Prostate gland (tissue), 2 donors: ENCODE measurements at regions not wholly inside any gene's neighbourhood (a gene's known extent, or its start where the extent isn't known, plus 50 kb on each side); places are given as distances from the start of the nearest gene placed in this dataset.

Experiments
- DNase-seq: peaks from one replicate; pipeline ENCODE4 v3.0.0-alpha.2; 2019; ENCODE audit warnings: low spot score
- H3K27ac ChIP-seq, 2 donors: fragments of 200-600 bp; sonication (generic); 2 replicates each; pipeline ENCODE4 v1.5.1; 2017 to 2019
- H3K27me3 ChIP-seq: fragments of 200-600 bp; sonication (generic); replicated peaks from 2 replicates; pipeline ENCODE4 v1.5.1; 2019; ENCODE audit not compliant: insufficient read depth
- H3K36me3 ChIP-seq, 2 donors: fragments of 200-600 bp; sonication (generic); 1 replicate in 1 of 2; 2 replicates in 1 of 2; pipeline versions ENCODE4 v1.5.1 to v1.8.1; 2017 to 2019
- H3K4me1 ChIP-seq: fragments of 200-600 bp; sonication (generic); replicated peaks from 2 replicates; pipeline ENCODE4 v1.5.1; 2019
- H3K4me3 ChIP-seq, 2 donors: fragments of 200-600 bp; sonication (generic); 2 replicates each; pipeline ENCODE4 v1.5.1; 2017 to 2019
- H3K9me3 ChIP-seq: fragments of 200-600 bp; sonication (generic); 2 replicates; pipeline ENCODE4 v1.5.1; 2017
- POLR2A ChIP-seq: fragments of 450-650 bp; IDR thresholded peaks from one replicate; pipeline ENCODE4 v1.6.1; 2016; ENCODE audit warnings: antibody characterized with exemption, mild to moderate bottlenecking
- POLR2AphosphoS5 ChIP-seq: sonication (generic); formaldehyde crosslinking; IDR thresholded peaks from one replicate; pipeline ENCODE4 v1.6.1; 2017; ENCODE audit warnings: antibody characterized with exemption
- WGBS: methylation state at CpG from one replicate; pipeline ENCODE4 v1.1.5; 2018; 5-methylcytosine and 5-hydroxymethylcytosine counted together
- intact Hi-C: fragments of 100-400 bp; cut with DNase I; formaldehyde crosslinking; loops from one replicate; pipeline ENCODE4 v1.14.2; 2022
- TF ChIP-seq, protein P1 (sequence below), 4 experiments: fragments of 200-600 bp in 2 of 4; fragments of 450-650 bp in 2 of 4; sonication (generic) in 2 of 4; IDR thresholded peaks; 1 replicate in 3 of 4; 2 replicates in 1 of 4; pipeline ENCODE4 v1.5.1; 2016 to 2019; ENCODE audit warnings: antibody characterized with exemption in 4 of 4, mild to moderate bottlenecking in 2 of 4, moderate library complexity in 2 of 4

DNA sequence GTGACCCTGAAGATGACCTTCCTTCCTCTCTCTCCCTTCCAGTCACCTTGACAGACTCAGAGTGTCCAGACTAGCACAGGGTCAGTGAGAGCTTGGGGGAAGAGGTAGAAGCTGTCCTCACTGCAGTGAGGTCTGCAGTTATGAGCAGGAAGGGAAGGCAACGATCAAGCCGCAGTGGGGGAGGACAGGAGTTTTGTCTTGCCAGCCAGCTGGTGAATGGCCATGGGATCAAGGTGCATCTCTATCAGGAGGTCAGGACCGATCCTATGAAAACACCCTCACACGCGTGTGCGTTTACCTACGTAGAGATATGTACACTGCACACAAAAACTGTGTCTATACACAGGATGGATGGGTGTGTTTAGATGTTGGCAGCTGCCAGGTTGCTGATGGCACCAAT lies 83.2 kb downstream of the THNSL2 start:
- DNase-seq, result no peak
- WGBS, result 96% methylated on average over 7 of the region's 7 CpGs
- Histone ChIP-seq H3K4me3 (no peak overlapping the region), H3K36me3 (no peaks in the 10 kb centered on the region), H3K27me3 (peaks cover 5% of the 10 kb centered on the region), H3K4me1 (no peaks in the 10 kb centered on the region), H3K9me3 (no peaks in the 10 kb centered on the region), H3K27ac (no peak overlapping the region)
- intact Hi-C loops, result no loop called here
- TF ChIP-seq POLR2AphosphoS5, result no peak
- TF ChIP-seq, protein P1, sequence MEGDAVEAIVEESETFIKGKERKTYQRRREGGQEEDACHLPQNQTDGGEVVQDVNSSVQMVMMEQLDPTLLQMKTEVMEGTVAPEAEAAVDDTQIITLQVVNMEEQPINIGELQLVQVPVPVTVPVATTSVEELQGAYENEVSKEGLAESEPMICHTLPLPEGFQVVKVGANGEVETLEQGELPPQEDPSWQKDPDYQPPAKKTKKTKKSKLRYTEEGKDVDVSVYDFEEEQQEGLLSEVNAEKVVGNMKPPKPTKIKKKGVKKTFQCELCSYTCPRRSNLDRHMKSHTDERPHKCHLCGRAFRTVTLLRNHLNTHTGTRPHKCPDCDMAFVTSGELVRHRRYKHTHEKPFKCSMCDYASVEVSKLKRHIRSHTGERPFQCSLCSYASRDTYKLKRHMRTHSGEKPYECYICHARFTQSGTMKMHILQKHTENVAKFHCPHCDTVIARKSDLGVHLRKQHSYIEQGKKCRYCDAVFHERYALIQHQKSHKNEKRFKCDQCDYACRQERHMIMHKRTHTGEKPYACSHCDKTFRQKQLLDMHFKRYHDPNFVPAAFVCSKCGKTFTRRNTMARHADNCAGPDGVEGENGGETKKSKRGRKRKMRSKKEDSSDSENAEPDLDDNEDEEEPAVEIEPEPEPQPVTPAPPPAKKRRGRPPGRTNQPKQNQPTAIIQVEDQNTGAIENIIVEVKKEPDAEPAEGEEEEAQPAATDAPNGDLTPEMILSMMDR (IDR thresholded peaks at IDR 0.05), result no peak
- no peak for TF ChIP-seq POLR2A

DNA sequence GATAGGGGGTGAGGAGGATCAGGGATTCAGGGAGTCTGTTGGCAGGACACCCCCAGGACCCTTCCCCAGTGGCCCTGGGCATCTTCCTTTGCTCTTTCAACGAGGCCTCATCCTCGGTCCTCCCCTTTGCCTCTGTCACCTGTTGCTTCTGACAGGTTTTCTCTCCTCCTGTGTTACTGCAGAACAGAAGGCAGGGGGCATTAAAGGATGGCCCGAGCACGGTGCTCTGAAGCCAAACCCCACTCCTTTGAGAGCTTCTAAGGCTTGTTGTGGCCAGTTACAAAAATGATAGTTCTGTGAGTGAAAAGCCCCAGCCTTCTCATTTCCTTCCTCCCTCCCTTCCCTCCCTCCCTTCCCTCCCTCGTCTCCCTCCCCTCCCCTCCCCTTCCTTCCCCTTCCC lies 82.5 kb downstream of the THNSL2 start:
- intact Hi-C loops, result no loop called here
- H3K4me3 ChIP-seq, result no peak overlapping the region
- H3K27me3 ChIP-seq, result no peaks in the 10 kb centered on the region
- no peaks in the 10 kb centered on the region for H3K9me3 ChIP-seq
- no peaks in the 10 kb centered on the region for H3K36me3 ChIP-seq
- WGBS, result 42% methylated on average over 5 of the region's 5 CpGs
- H3K27ac ChIP-seq, result no peak overlapping the region
- no peaks in the 10 kb centered on the region for H3K4me1 ChIP-seq
- no peak for DNase-seq
- TF ChIP-seq POLR2A, result no peak
- TF ChIP-seq, protein P1 (IDR thresholded peaks at IDR 0.05), result no peak
- no peak for TF ChIP-seq POLR2AphosphoS5

DNA sequence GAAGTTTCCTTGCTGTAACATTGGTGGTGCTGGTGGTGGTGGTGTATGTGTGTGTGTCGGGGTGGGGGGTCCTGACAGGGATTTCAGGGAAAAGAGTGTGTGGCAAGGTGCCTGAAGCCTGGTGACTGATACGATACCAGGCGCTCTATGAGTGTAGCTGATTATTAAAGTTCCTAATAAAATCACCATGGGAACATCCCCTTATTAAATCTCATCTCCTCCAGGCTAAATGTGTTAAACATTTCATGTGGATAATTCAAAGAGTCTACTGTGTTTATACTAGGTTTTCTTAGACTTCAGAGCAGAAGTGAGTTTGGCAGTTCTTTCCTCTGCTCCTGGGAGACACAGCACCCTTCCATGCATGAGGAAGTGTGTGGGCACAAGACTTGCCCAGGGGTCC lies 82.0 kb downstream of the THNSL2 start:
- Histone ChIP-seq H3K4me1 (no peaks in the 10 kb centered on the region), H3K27ac (no peak overlapping the region), H3K27me3 (no peaks in the 10 kb centered on the region), H3K36me3 (no peaks in the 10 kb centered on the region), H3K9me3 (no peaks in the 10 kb centered on the region), H3K4me3 (no peak overlapping the region)
- intact Hi-C loops, result no loop called here
- DNase-seq, result no peak
- WGBS, result 77% methylated on average over 3 of the region's 3 CpGs
- no peak for TF ChIP-seq POLR2A
- no peak for TF ChIP-seq POLR2AphosphoS5

DNA sequence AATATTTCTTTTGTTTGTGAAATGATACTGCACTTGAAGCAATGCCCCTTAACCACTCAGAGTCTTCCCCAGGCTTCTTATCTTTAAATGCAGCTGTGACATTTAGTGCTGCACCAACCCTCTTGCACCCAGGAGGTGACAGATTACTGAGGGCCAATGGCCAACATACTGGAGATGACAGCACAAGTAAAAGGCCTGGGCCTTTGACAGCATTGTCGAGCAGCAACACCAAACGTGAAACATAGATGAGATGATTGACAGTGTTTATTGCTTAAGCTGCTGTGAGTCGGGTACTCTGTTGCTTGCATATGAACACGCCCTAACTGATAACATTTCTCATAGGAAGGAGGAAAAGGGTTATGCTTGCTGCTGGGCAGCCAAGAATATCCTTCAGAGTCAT lies 80.3 kb downstream of the THNSL2 start:
- no peaks in the 10 kb centered on the region for H3K9me3 ChIP-seq
- H3K4me3 ChIP-seq, result no peak overlapping the region
- no peaks in the 10 kb centered on the region for H3K27me3 ChIP-seq
- H3K27ac ChIP-seq, result no peak overlapping the region
- TF ChIP-seq POLR2AphosphoS5, result no peak
- TF ChIP-seq, protein P1 (IDR thresholded peaks at IDR 0.05), result no peak
- TF ChIP-seq POLR2A, result no peak
- intact Hi-C loops, result no loop called here
- DNase-seq, result no peak
- WGBS, result 81% methylated on average over 4 of the region's 4 CpGs
- H3K4me1 ChIP-seq, result no peaks in the 10 kb centered on the region
- H3K36me3 ChIP-seq, result no peaks in the 10 kb centered on the region

DNA sequence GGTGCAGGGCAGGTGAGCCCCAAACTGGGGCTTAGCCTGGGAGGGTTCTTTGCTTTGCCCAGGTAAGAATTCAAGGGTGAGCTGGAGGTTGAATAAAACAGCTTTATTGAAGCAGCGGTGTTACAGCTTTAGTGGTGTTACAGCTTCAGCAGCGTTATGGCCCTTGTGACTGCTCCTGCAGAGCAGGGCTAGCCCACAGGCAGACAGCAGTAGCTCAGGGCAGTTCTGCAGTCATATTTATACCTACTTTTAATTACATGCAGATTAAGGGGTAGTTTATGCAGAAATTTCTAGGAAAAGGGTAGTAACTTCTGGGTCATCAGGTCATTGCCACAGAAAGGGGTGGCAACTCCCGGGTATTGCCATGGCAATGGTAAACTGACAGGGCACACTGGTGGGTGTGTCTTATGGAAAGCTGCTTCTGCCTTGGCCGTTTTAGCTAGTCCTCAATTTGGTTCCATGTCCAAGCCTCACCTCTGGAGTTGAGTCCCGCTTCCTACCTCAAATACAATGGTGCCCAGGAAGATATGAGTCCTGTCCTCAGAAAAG lies 78.2 kb downstream of the THNSL2 start:
- no peaks in the 10 kb centered on the region for H3K9me3 ChIP-seq
- 87% methylated on average over 5 of the region's 5 CpGs for WGBS
- no peaks in the 10 kb centered on the region for H3K36me3 ChIP-seq
- H3K4me1 ChIP-seq, result no peaks in the 10 kb centered on the region
- H3K27me3 ChIP-seq, result no peaks in the 10 kb centered on the region
- no peak overlapping the region for H3K4me3 ChIP-seq
- no peak for DNase-seq
- TF ChIP-seq POLR2A (no peak), POLR2AphosphoS5 (no peak)
- TF ChIP-seq, protein P1 (IDR thresholded peaks at IDR 0.05), result no peak
- intact Hi-C loops, result no loop called here
- no peak overlapping the region for H3K27ac ChIP-seq
